H1 (cell line): ENCODE measurements at regions not wholly inside any gene's neighbourhood (a gene's known extent, or its start where the extent isn't known, plus 50 kb on each side); places are given as distances from the start of the nearest gene placed in this dataset.

Experiments used
- CBX5 ChIP-seq: fragments of 300-800, 300-1000 bp; sonication (generic); IDR thresholded peaks from 2 replicates; pipeline ENCODE4 v1.7.1; 2016; ENCODE audit warnings: antibody characterized with exemption, low read length, low read depth
- CREB1 ChIP-seq: IDR thresholded peaks from 2 replicates; pipeline ENCODE4 v1.6.1; 2012; ENCODE audit warnings: inconsistent platforms
- CTCF ChIP-seq, 3 experiments: IDR thresholded peaks; 1 replicate in 2 of 3; 2 replicates in 1 of 3; pipeline versions ENCODE4 v1.5.1 to v1.6.1; 2011; ENCODE audit warnings: low read length in 3 of 3, mild to moderate bottlenecking in 3 of 3, inconsistent platforms in 2 of 3, low read depth in 1 of 3, moderate library complexity in 1 of 3; ENCODE audit not compliant: insufficient read depth in 1 of 3; ENCODE audit errors: control extremely low read depth in 1 of 3
- FOSL1 ChIP-seq: IDR thresholded peaks from 2 replicates; pipeline ENCODE4 v1.6.1; 2011; ENCODE audit warnings: mild to moderate bottlenecking, low read depth, low read length, moderate library complexity; ENCODE audit not compliant: insufficient read depth
- KDM1A ChIP-seq: fragments of 200-600, 300-600 bp; sonication (generic); IDR thresholded peaks from 2 replicates; pipeline ENCODE4 v1.7.1; 2016; ENCODE audit warnings: mild to moderate bottlenecking, low read length, borderline replicate concordance
- KDM4A ChIP-seq: IDR thresholded peaks from one replicate; pipeline ENCODE4 v1.7.1; 2012; ENCODE audit warnings: low read depth, mild to moderate bottlenecking, moderate library complexity, low read length, inconsistent platforms; ENCODE audit not compliant: severe bottlenecking
- POLR2A ChIP-seq, 2 experiments: IDR thresholded peaks; 1 replicate in 1 of 2; 2 replicates in 1 of 2; pipeline ENCODE4 v1.6.1; 2011; ENCODE audit warnings: low read depth in 2 of 2, low read length in 2 of 2, mild to moderate bottlenecking in 2 of 2; ENCODE audit errors: control extremely low read depth in 1 of 2
- POU5F1 ChIP-seq: IDR thresholded peaks from 2 replicates; pipeline ENCODE4 v1.6.1; 2011; ENCODE audit warnings: low read depth, mild to moderate bottlenecking, low read length, moderate library complexity
- RBBP5 ChIP-seq: IDR thresholded peaks from 2 replicates; pipeline ENCODE4 v1.7.1; 2012; ENCODE audit warnings: low read depth, mild to moderate bottlenecking, inconsistent platforms, low read length, moderate library complexity, borderline replicate concordance
- RXRA ChIP-seq: IDR thresholded peaks from 2 replicates; pipeline ENCODE4 v1.6.1; 2011; ENCODE audit warnings: low read depth, mild to moderate bottlenecking, low read length, moderate library complexity; ENCODE audit not compliant: insufficient read depth
- SP2 ChIP-seq: IDR thresholded peaks from 2 replicates; pipeline ENCODE4 v1.6.1; 2012; ENCODE audit warnings: mild to moderate bottlenecking, low read length, inconsistent platforms
- TAF1 ChIP-seq: IDR thresholded peaks from 2 replicates; pipeline ENCODE4 v1.6.1; 2011; ENCODE audit warnings: mild to moderate bottlenecking, low read depth, low read length
- USF2 ChIP-seq: IDR thresholded peaks from 2 replicates; pipeline ENCODE4 v1.6.1; 2011; ENCODE audit warnings: low read length, improper control_type of control experiment

DNA sequence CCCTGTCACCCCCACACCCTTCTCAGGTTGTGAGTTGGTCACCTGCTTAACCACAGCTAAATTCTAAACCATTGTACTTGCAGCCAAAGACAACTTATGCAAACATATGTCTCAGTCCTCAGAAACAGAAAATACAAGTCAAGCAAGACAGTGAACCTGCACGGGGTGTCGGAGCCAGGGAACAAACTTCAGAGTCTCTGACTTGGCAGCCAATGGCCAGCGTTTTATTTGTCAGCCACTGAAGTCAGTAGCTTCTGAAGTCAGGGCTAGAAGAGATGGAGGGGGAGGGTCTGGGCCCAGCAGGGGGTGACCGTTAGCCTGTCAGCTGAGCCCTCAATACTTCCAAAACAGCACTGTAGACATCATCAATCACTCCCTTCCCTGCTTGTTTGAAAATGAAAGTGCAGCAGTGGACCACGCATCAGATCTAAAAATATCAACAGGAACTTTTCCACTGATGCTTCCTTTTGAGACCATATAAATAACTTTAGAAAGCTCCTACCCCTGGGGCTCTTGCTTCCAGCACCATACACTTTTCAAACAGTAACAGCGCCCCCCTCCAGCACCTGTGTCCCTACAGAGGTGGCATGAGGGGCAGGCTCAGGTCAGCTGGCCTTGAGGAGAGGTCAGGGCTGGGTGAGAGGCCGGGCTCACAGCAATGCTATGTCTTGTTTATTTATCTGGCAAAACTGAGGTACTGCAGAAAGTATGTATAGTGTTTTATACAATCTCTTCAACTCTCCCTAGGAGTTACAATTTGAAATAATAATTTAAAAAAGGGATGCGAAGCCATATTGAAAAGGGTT, 142.5 kb downstream of the ACER2 start (continued):
- TF ChIP-seq KDM4A = no peak
- TF ChIP-seq TAF1 = no peak
- no peak for TF ChIP-seq CBX5
- no peak for TF ChIP-seq KDM1A
- no peak for TF ChIP-seq POU5F1
- TF ChIP-seq FOSL1 = no peak
- no peak for TF ChIP-seq USF2
- peak; percentile 27 to 50 (median 36) for TF ChIP-seq CTCF (IDR thresholded peaks at IDR 0.05; ENCODE audit: control extremely low read depth in 1 of 3, insufficient read depth in 1 of 3, low read depth in 1 of 3, low read length in 3 of 3)
- no peak for TF ChIP-seq POLR2A (IDR thresholded peaks at IDR 0.05; ENCODE audit: control extremely low read depth in 1 of 2, low read depth in 2 of 2, low read length in 2 of 2)
- TF ChIP-seq SP2 = no peak
- TF ChIP-seq CREB1 = no peak
- TF ChIP-seq RXRA = 0 out of 2 replicates have a peak, but pooled peaks have one; percentile 32
- no peak for TF ChIP-seq RBBP5
